Dendritic cell treated with granulocyte-macrophage colony-stimulating factor and Interleukin-4, amounts not matched to agents 40 ng/mL and 50 ng/mL, for 4 days (primary cell): ENCODE measurements at regions not wholly inside any gene's neighbourhood (a gene's known extent, or its start where the extent isn't known, plus 50 kb on each side); places are given as distances from the start of the nearest gene placed in this dataset.
"Not testable (repeated sequence)": the region's sequence is repeated elsewhere in the genome, so short reads cannot be mapped to it uniquely, and the experiment has no call there.

Experiments
- H3K27ac Mint-ChIP-seq: one replicate; pipeline ENCODE4 v1.8.0; 2022; ENCODE audit warnings: mild to moderate bottlenecking, mixed read lengths
- H3K27me3 Mint-ChIP-seq: one replicate; pipeline ENCODE4 v1.8.0; 2022; ENCODE audit warnings: mild to moderate bottlenecking, mixed read lengths
- H3K36me3 Mint-ChIP-seq: one replicate; pipeline ENCODE4 v1.8.0; 2022; ENCODE audit warnings: low read depth, mixed read lengths
- H3K4me1 Mint-ChIP-seq: one replicate; pipeline ENCODE4 v1.8.0; 2022; ENCODE audit warnings: low read depth, mixed read lengths
- H3K4me3 Mint-ChIP-seq: one replicate; pipeline ENCODE4 v1.8.0; 2022; ENCODE audit warnings: mild to moderate bottlenecking, moderate library complexity, mixed read lengths
- H3K9me3 Mint-ChIP-seq: one replicate; pipeline ENCODE4 v1.8.0; 2022; ENCODE audit warnings: mixed read lengths
- intact Hi-C: fragments of 100-400 bp; cut with micrococcal nuclease; formaldehyde crosslinking; loops from one replicate; pipeline ENCODE4 v1.15.0; 2022

DNA sequence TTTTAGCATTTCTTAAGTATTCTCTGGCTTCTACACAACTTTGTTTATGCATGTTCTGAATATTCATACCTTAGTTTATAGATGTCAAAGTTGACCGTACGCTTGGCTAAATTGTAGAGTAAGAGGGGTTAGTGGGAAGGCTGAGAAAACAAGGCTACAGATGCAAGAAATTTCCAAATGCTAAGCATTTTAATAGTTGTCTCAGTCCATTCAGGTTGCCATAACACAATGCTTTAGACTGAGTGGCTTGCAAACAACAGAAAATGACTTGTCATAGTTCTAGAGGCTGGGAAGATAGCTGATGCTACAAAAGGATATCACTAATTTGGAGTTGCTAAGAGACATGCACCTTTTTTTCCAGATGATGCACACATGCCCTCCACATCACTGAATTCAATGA, 53.0 kb upstream of the C1QTNF3 start:
- H3K27me3 Mint-ChIP-seq, H3K4me3 Mint-ChIP-seq, H3K36me3 Mint-ChIP-seq, H3K27ac Mint-ChIP-seq, H3K4me1 Mint-ChIP-seq, intact Hi-C loops, H3K9me3 Mint-ChIP-seq: not testable (repeated sequence)

DNA sequence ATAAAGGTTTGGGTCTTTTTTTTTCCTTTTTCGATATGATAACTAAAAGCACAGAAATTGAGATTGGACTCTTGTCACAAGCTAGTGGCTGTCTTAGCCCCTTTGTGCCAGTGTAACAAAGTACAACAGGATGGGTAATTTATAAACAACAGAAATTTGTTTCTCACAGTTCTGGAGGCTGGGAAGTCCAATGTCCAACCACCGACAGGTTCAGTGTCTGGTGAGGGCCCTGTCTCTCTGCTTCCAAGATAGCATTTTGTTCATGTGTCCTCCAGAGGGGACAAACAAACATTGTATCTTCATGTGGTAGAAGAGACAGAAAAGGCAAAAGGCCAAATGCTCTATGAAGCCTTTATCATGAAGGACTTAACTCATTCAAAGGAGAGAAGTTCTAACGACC, 56.9 kb upstream of the C1QTNF3 start:
- H3K27ac Mint-ChIP-seq, H3K27me3 Mint-ChIP-seq, H3K4me3 Mint-ChIP-seq, H3K9me3 Mint-ChIP-seq, intact Hi-C loops, H3K36me3 Mint-ChIP-seq, H3K4me1 Mint-ChIP-seq: not testable (repeated sequence)

GRCh38 chr5:34101567-34101966, 58.6 kb upstream of the C1QTNF3 start:
- H3K27me3 Mint-ChIP-seq, H3K4me1 Mint-ChIP-seq, H3K36me3 Mint-ChIP-seq, H3K27ac Mint-ChIP-seq, intact Hi-C loops, H3K9me3 Mint-ChIP-seq, H3K4me3 Mint-ChIP-seq: not testable (repeated sequence)

- H3K27me3 Mint-ChIP-seq, H3K4me1 Mint-ChIP-seq, H3K4me3 Mint-ChIP-seq, H3K36me3 Mint-ChIP-seq, H3K9me3 Mint-ChIP-seq, intact Hi-C loops, H3K27ac Mint-ChIP-seq: not testable (repeated sequence)
Measured at GRCh38 chr5:34108897-34109296, 65.9 kb upstream of the C1QTNF3 start.

- intact Hi-C loops, H3K27me3 Mint-ChIP-seq, H3K4me3 Mint-ChIP-seq, H3K4me1 Mint-ChIP-seq, H3K36me3 Mint-ChIP-seq, H3K27ac Mint-ChIP-seq: not testable (repeated sequence)
- H3K9me3 Mint-ChIP-seq: peaks cover 14% of the 10 kb centered on the region
Measured at GRCh38 chr5:34124280-34124679, 81.3 kb upstream of the C1QTNF3 start.

- H3K4me1 Mint-ChIP-seq, intact Hi-C loops: not testable (repeated sequence)
- H3K9me3 Mint-ChIP-seq: peaks cover 17% of the 10 kb centered on the region
Measured at GRCh38 chr5:34125354-34125753, 82.3 kb upstream of the C1QTNF3 start.

GRCh38 chr5:34126741-34127140, 83.7 kb upstream of the C1QTNF3 start:
- H3K36me3 Mint-ChIP-seq, intact Hi-C loops, H3K4me3 Mint-ChIP-seq, H3K27ac Mint-ChIP-seq, H3K27me3 Mint-ChIP-seq, H3K4me1 Mint-ChIP-seq: not testable (repeated sequence)
- H3K9me3 Mint-ChIP-seq: peaks cover 17% of the 10 kb centered on the region

More at GRCh38 chr5:34125354-34125753, 82.3 kb upstream of the C1QTNF3 start:
- H3K27me3 Mint-ChIP-seq, H3K27ac Mint-ChIP-seq, H3K4me3 Mint-ChIP-seq: not testable (repeated sequence)
- H3K36me3 Mint-ChIP-seq: peaks cover 10% of the 10 kb centered on the region

- H3K4me1 Mint-ChIP-seq, intact Hi-C loops, H3K27me3 Mint-ChIP-seq, H3K36me3 Mint-ChIP-seq, H3K27ac Mint-ChIP-seq, H3K4me3 Mint-ChIP-seq: not testable (repeated sequence)
- H3K9me3 Mint-ChIP-seq: peaks cover 17% of the 10 kb centered on the region
Measured at GRCh38 chr5:34127818-34128217, 84.8 kb upstream of the C1QTNF3 start.

DNA sequence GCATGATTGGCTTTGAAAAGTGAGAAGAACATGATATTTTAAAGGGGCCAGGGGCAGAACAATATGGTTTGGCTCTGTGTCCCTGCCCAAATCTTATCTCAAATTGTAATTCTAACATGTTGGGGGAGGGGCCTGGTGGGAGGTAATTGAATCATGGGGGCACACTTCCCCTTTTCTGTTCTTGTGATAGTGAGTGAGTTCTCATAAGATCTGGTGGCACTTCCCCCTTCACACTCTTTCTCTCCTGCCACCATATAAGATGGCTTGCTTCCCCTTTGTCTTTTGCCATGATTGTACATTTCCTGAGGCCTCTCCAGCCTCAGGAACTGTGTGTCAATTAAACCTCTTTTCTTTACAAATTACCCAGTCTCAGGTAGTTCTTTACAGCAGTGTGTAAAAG, 85.9 kb upstream of the C1QTNF3 start:
- H3K4me1 Mint-ChIP-seq, H3K36me3 Mint-ChIP-seq, H3K27me3 Mint-ChIP-seq, H3K4me3 Mint-ChIP-seq, H3K27ac Mint-ChIP-seq, intact Hi-C loops: not testable (repeated sequence)
- peaks cover 17% of the 10 kb centered on the region for H3K9me3 Mint-ChIP-seq

DNA sequence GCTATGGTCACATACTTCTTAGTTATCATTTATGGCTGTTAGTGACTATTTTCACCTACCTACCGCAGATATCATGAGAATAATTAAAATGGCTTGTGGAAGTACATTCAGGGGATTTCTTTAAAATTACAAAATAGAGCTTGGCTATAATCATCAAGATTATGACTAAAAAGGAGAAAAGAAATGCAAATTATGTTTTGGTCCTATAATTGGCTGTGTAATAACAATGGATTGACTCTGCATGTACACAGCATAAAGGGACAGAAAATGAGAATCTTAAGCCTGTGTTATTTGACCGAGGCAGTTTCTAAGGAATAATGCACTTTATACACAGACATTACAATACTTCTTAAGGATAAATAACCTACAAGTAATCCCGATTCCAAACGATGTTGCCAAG, 112.0 kb upstream of the C1QTNF3 start:
- H3K27ac Mint-ChIP-seq, H3K36me3 Mint-ChIP-seq, intact Hi-C loops, H3K4me3 Mint-ChIP-seq, H3K27me3 Mint-ChIP-seq, H3K9me3 Mint-ChIP-seq, H3K4me1 Mint-ChIP-seq: not testable (repeated sequence)

- H3K9me3 Mint-ChIP-seq, intact Hi-C loops, H3K36me3 Mint-ChIP-seq, H3K4me3 Mint-ChIP-seq, H3K4me1 Mint-ChIP-seq, H3K27ac Mint-ChIP-seq, H3K27me3 Mint-ChIP-seq: not testable (repeated sequence)
Measured at GRCh38 chr5:34156703-34157414, 113.8 kb upstream of the C1QTNF3 start.

DNA sequence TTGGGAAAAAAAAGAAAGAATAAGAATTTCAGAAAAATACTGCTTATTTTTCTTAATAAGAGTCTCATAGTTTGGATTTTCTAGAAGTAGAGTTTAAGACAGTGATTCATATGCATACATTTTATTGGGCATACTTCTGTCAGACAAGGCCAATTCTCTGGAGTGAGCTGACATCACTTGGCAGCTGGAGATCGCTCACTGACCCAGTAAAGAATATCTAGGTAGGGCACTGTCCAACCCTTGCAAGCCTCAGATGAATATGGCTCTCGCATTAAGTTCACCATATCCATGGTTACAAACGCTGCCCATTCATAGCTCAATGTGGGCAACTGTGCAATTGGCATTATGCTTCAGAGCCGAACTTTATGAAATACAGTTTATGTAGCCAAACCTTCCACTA, 117.9 kb upstream of the C1QTNF3 start:
- H3K4me1 Mint-ChIP-seq, H3K9me3 Mint-ChIP-seq, intact Hi-C loops, H3K27me3 Mint-ChIP-seq, H3K27ac Mint-ChIP-seq, H3K36me3 Mint-ChIP-seq, H3K4me3 Mint-ChIP-seq: not testable (repeated sequence)

DNA sequence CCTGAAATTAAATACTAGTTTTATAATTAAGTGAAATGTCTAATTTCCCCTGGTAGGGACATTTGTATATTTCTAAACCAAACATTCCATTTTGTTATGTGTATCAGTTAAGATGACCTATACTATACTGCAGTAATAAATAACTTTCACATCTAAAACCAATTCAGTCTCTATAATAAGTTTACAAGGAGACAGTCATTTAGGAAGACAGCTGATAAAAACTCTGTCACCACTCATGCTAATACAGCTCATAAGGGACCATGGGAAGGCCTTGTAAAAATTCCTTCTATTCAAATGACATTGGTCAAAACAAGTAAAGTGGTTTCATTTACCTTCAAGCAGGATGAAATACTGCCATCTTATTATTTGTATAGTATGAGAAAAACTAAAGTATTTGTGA, 128.4 kb upstream of the C1QTNF3 start:
- H3K27ac Mint-ChIP-seq, intact Hi-C loops, H3K9me3 Mint-ChIP-seq, H3K27me3 Mint-ChIP-seq, H3K4me3 Mint-ChIP-seq, H3K4me1 Mint-ChIP-seq: not testable (repeated sequence)
- peaks cover 31% of the 10 kb centered on the region for H3K36me3 Mint-ChIP-seq

DNA sequence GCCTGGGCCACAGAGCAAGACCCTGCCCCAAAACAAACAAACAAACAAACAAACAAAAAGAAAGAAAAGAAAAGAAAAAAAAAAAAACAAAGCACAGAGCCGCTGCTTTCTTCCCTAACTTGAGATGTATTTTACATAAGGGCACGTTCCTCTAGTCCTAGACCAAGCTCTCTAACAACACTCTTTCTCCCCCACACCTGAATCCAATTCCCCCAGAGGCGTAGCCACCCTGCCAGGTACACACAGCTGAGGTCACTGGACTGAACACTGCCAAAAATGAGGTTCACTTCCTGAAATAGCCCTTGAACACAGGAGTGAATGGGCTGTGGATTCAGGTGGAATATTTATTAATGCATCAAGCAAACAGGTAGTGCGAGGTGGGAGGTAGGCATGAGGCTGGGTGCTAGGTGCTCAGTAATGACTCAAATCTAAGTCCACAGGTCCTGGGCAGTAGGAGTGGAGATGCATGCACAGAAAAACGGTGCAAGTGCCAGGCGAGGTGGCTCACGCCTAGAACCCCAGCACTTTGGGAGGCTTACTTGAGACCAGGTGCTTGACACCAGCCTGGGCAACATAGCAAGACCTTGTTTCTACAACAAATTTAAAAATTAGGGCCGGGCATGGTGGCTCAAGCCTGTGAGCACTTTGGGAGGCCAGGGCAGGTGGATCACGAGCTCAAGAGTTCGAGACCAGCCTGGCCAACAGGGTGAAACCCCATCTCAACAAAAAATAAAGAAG, 136.6 kb upstream of the C1QTNF3 start:
- H3K27me3 Mint-ChIP-seq, intact Hi-C loops, H3K27ac Mint-ChIP-seq, H3K4me1 Mint-ChIP-seq, H3K9me3 Mint-ChIP-seq, H3K4me3 Mint-ChIP-seq: not testable (repeated sequence)
- H3K36me3 Mint-ChIP-seq: peaks cover 45% of the 10 kb centered on the region

- H3K36me3 Mint-ChIP-seq: peaks cover 39% of the 10 kb centered on the region
- H3K4me1 Mint-ChIP-seq, H3K9me3 Mint-ChIP-seq, H3K27ac Mint-ChIP-seq, H3K4me3 Mint-ChIP-seq, H3K27me3 Mint-ChIP-seq, intact Hi-C loops: not testable (repeated sequence)
Measured at GRCh38 chr5:34180225-34180624, 137.2 kb upstream of the C1QTNF3 start.
